ENCODE measurements at regions not wholly inside any gene's neighbourhood (a gene's known extent, or its start where the extent isn't known, plus 50 kb on each side); places are given as distances from the start of the nearest gene placed in this dataset.

DNA sequence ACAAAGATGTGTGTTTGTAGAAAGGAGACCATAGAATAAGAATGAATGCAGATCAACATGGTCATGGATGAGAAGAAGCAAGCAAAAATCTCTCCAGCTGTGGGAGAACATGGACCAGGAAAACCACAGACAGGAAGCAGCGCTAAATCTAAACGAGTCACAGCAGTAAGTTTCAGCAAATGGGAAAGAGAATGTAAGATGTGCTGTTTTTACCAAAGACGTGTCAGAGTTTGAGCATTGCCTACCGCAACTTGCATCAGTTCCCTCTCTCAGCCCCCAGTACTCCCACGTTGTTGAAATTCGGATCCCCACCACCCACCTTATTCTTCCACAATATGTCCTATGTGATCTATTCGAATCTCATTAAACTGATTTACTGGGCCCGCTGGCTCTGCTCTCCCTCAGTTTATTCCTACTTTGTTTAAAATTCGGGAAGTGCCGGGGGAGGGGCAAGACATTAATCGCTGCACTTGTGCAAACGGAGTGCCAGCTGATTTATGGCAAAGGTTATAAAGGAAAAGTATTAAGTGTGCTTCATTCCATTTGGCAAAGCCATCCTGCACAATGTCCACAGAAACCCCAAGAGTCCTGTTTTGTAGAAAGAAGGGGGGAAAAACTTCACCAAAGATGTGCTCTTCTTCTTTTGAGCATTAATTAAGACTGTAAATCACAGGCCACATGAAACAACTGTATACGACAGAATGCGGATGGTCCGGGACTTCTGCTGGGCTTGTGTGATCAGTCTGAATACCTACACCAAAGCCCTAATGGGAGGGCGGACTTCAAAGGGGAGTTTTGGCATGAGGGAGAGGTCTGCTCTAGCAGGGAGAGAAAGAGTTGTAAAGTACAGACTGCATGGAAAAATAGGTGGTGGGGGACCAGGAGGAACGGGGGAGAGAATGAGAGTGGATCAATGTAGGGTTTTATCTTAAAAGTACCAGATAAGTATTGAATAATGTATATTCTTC, 59.1 kb upstream of the PRDM1 start:
- TF ChIP-seq CTCF (IDR thresholded peaks at IDR 0.05; ENCODE audit: low read depth, low read length): no peak
- TF ChIP-seq POLR2A (IDR thresholded peaks at IDR 0.05; ENCODE audit: extremely low read depth, insufficient read length): no peak
- TF ChIP-seq MAX (IDR thresholded peaks at IDR 0.05; ENCODE audit: low read depth, low read length): no peak
